ENCODE measurements at regions not wholly inside any gene's neighbourhood (a gene's known extent, or its start where the extent isn't known, plus 50 kb on each side); places are given as distances from the start of the nearest gene placed in this dataset.
"Not testable (repeated sequence)": the region's sequence is repeated elsewhere in the genome, so short reads cannot be mapped to it uniquely, and the experiment has no call there.

- TF ChIP-seq POLR2A, POU2F2 (IDR thresholded peaks at IDR 0.05; ENCODE audit: low read depth, low read length): not testable (repeated sequence)
These were observed 78.7 kb upstream of the EXOC2 start for GRCh38 chr6:771683-772082.
